HG03196 (cell line): ENCODE measurements at regions not wholly inside any gene's neighbourhood (a gene's known extent, or its start where the extent isn't known, plus 50 kb on each side); places are given as distances from the start of the nearest gene placed in this dataset.

Source experiments
- ATAC-seq: cut with Tn5 transposase; IDR thresholded peaks from one replicate; pipeline ENCODE4 v1.9.1; 2021; ENCODE audit not compliant: unreplicated experiment

- no peak for ATAC-seq
These were observed 477.3 kb downstream of the SUCLA2 start for GRCh38 chr13:47523771-47524170.

- no peak for ATAC-seq
These were observed 479.1 kb downstream of the SUCLA2 start for GRCh38 chr13:47521890-47522487.

GRCh38 chr13:47519626-47520025 lies 481.4 kb downstream of the SUCLA2 start:
- ATAC-seq, result no peak

- ATAC-seq, result no peak
These were observed 482.5 kb downstream of the SUCLA2 start for GRCh38 chr13:47518530-47518929.

- no peak for ATAC-seq
These were observed 489.4 kb downstream of the SUCLA2 start for GRCh38 chr13:47511647-47512046.

- no peak for ATAC-seq
These were observed 492.4 kb downstream of the SUCLA2 start for GRCh38 chr13:47508527-47509228.

GRCh38 chr13:47503475-47503874 lies 497.6 kb downstream of the SUCLA2 start:
- no peak for ATAC-seq

GRCh38 chr13:47502166-47502565 lies 498.9 kb downstream of the SUCLA2 start:
- no peak for ATAC-seq

GRCh38 chr13:47499358-47500150 lies 501.5 kb downstream of the SUCLA2 start:
- ATAC-seq, result no peak

- ATAC-seq, result no peak
These were observed 516.5 kb downstream of the SUCLA2 start for GRCh38 chr13:47484548-47484947.

GRCh38 chr13:47481536-47481935 lies 519.5 kb downstream of the SUCLA2 start:
- no peak for ATAC-seq

GRCh38 chr13:47480951-47481350 lies 520.1 kb downstream of the SUCLA2 start:
- no peak for ATAC-seq

GRCh38 chr13:47480121-47480520 lies 521.0 kb downstream of the SUCLA2 start:
- ATAC-seq, result no peak

- ATAC-seq, result no peak
These were observed 522.1 kb downstream of the SUCLA2 start for GRCh38 chr13:47478985-47479384.

- no peak for ATAC-seq
These were observed 525.6 kb downstream of the SUCLA2 start for GRCh38 chr13:47475441-47475948.

GRCh38 chr13:47474839-47475238 lies 526.2 kb downstream of the SUCLA2 start:
- ATAC-seq, result no peak

GRCh38 chr13:47474326-47474725 lies 526.7 kb downstream of the SUCLA2 start:
- no peak for ATAC-seq

- ATAC-seq, result no peak
These were observed 528.6 kb downstream of the SUCLA2 start for GRCh38 chr13:47472516-47472915.

GRCh38 chr13:47463726-47464125 lies 537.3 kb downstream of the SUCLA2 start:
- no peak for ATAC-seq

- ATAC-seq, result no peak
These were observed 538.1 kb downstream of the SUCLA2 start for GRCh38 chr13:47463002-47463401.

- no peak for ATAC-seq
These were observed 539.3 kb downstream of the SUCLA2 start for GRCh38 chr13:47461816-47462215.

GRCh38 chr13:47459512-47459911 lies 541.6 kb downstream of the SUCLA2 start:
- no peak for ATAC-seq
